ENCODE measurements at regions not wholly inside any gene's neighbourhood (a gene's known extent, or its start where the extent isn't known, plus 50 kb on each side); places are given as distances from the start of the nearest gene placed in this dataset.

DNA sequence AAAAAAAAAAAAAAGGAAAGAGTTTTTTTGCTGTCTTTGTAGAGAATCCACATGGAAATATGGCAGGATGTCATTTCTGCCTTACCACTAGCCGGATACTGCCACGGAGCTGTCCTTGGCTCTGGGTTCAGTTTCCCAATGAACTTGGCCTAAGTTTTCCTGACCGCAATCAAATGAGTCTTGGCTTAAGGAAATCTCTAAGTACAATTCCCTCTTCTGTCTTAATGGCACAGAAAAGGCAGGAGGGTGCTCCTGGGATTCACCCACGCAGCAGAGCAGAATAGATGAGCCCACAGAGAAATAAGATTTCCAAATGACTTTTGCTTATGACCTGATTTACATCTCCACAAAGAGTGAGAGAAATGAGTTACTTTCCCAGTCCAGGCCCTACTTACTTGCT lies 284.0 kb upstream of the VLDLR start:
- no peak for TF ChIP-seq CTCF (IDR thresholded peaks at IDR 0.05)
- Histone ChIP-seq H3K4me1 (no peaks in the 10 kb centered on the region), H3K27ac (no peak overlapping the region), H3K27me3 (no peaks in the 10 kb centered on the region), H3K4me3 (no peak overlapping the region), H3K9me3 (no peaks in the 10 kb centered on the region), H3K36me3 (no peaks in the 10 kb centered on the region)
- DNase-seq, result no peak
- intact Hi-C loops (cut with DNase I; ENCODE audit: low total_unique reads), result no loop called here

DNA sequence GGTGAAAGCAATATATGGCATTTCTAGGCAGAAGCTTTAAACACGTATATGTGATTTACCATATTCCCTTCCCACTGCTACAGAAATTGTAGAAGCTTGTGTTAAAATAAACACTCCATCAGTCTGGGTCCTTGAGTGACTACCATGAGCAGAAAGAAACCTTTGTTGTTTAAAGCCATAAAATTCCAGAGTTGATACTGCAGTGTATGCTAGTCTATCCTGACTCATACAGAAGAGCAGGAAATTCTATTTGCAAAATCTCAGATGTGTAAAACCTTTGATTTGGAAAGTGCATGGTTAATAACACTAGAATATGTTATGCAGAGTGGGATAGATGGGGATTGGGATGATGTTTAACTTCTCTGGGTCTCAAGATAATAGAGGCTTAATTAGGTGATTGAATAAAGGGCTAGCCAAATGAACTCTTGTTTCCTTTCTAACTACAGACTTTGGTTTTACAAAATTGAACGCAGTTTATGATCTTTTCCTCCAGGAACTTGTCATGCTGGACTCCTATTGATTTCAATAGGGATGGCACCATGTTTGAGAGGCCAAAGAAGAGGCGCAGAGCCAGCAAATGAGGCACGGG lies 282.7 kb upstream of the VLDLR start:
- Histone ChIP-seq H3K27me3 (no peaks in the 10 kb centered on the region), H3K27ac (no peak overlapping the region), H3K36me3 (no peaks in the 10 kb centered on the region), H3K9me3 (no peaks in the 10 kb centered on the region), H3K4me3 (no peak overlapping the region), H3K4me1 (no peaks in the 10 kb centered on the region)
- no peak for DNase-seq
- no peak for TF ChIP-seq CTCF (IDR thresholded peaks at IDR 0.05)
- intact Hi-C loops (cut with DNase I; ENCODE audit: low total_unique reads), result no loop called here

GRCh38 chr9:2339416-2339815 lies 282.2 kb upstream of the VLDLR start:
- H3K36me3 ChIP-seq, result no peaks in the 10 kb centered on the region
- H3K4me3 ChIP-seq, result no peak overlapping the region
- TF ChIP-seq CTCF (IDR thresholded peaks at IDR 0.05), result no peak
- H3K9me3 ChIP-seq, result no peaks in the 10 kb centered on the region
- H3K27me3 ChIP-seq, result no peaks in the 10 kb centered on the region
- DNase-seq, result no peak
- no peak overlapping the region for H3K27ac ChIP-seq
- H3K4me1 ChIP-seq, result no peaks in the 10 kb centered on the region
- intact Hi-C loops (cut with DNase I; ENCODE audit: low total_unique reads), result no loop called here

- Histone ChIP-seq H3K4me1 (no peaks in the 10 kb centered on the region), H3K27me3 (no peaks in the 10 kb centered on the region), H3K9me3 (no peaks in the 10 kb centered on the region), H3K4me3 (no peak overlapping the region), H3K36me3 (no peaks in the 10 kb centered on the region), H3K27ac (no peak overlapping the region)
- DNase-seq, result no peak
- TF ChIP-seq CTCF (IDR thresholded peaks at IDR 0.05), result no peak
- intact Hi-C loops (cut with DNase I; ENCODE audit: low total_unique reads), result no loop called here
Measured at GRCh38 chr9:2340046-2340760, 281.4 kb upstream of the VLDLR start.

GRCh38 chr9:2341126-2341525 lies 280.5 kb upstream of the VLDLR start:
- TF ChIP-seq CTCF (IDR thresholded peaks at IDR 0.05), result no peak
- DNase-seq, result no peak
- Histone ChIP-seq H3K27ac (no peak overlapping the region), H3K4me1 (no peaks in the 10 kb centered on the region), H3K36me3 (no peaks in the 10 kb centered on the region), H3K9me3 (no peaks in the 10 kb centered on the region), H3K27me3 (no peaks in the 10 kb centered on the region), H3K4me3 (no peak overlapping the region)
- intact Hi-C loops (cut with DNase I; ENCODE audit: low total_unique reads), result no loop called here
